GM12864 (cell line): ENCODE measurements at regions not wholly inside any gene's neighbourhood (a gene's known extent, or its start where the extent isn't known, plus 50 kb on each side); places are given as distances from the start of the nearest gene placed in this dataset.

Source experiments
- DNase-seq: peaks from one replicate; pipeline ENCODE4 v3.0.0-alpha.2; 2011; ENCODE audit warnings: low read depth
- H3K4me3 ChIP-seq: 2 replicates; pipeline ENCODE4 v1.5.1; 2011; ENCODE audit warnings: mild to moderate bottlenecking, low read depth, low read length, control low read depth
- CTCF ChIP-seq: IDR thresholded peaks from 2 replicates; pipeline ENCODE4 v1.5.1; 2011; ENCODE audit warnings: low read depth, mild to moderate bottlenecking, moderate library complexity, low read length, control low read depth, inconsistent platforms; ENCODE audit errors: missing control alignments

GRCh38 chr4:155085843-155086530 is 122.4 kb upstream of the NPY2R start:
- H3K4me3 ChIP-seq, result no peak overlapping the region
- no peak for TF ChIP-seq CTCF
- no peak for DNase-seq

- no peak for TF ChIP-seq CTCF
- DNase-seq, result no peak
- H3K4me3 ChIP-seq, result no peak overlapping the region
Observed at GRCh38 chr4:155094201-155094820, 114.1 kb upstream of the NPY2R start.

DNA sequence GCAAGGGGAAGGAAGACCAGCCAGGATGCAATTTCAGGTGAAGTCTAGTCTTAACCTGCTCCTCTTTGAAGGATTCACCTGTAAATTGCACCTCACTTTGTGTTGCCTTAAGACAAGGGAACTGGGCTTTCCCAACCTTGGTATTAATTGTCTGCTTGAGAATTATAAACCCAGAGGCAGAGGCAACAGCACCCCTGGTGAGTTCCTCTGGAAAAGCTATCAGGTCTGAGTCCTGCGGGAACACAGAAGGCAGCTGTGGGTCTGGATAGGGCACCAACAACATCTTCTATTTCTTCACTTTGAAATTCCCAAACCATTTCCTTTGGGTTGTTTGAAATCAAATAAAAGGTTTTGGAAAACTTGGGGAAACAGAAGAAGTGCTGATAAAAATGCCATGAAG is 109.2 kb upstream of the NPY2R start:
- TF ChIP-seq CTCF, result no peak
- DNase-seq, result no peak
- no peak overlapping the region for H3K4me3 ChIP-seq

- TF ChIP-seq CTCF, result no peak
- DNase-seq, result no peak
- no peak overlapping the region for H3K4me3 ChIP-seq
Observed at GRCh38 chr4:155106629-155107028, 101.8 kb upstream of the NPY2R start.

GRCh38 chr4:155107059-155107458 is 101.4 kb upstream of the NPY2R start:
- no peak for TF ChIP-seq CTCF
- DNase-seq, result no peak
- no peak overlapping the region for H3K4me3 ChIP-seq

GRCh38 chr4:155114790-155115189 is 93.6 kb upstream of the NPY2R start:
- no peak for DNase-seq
- TF ChIP-seq CTCF, result no peak
- no peak overlapping the region for H3K4me3 ChIP-seq

DNA sequence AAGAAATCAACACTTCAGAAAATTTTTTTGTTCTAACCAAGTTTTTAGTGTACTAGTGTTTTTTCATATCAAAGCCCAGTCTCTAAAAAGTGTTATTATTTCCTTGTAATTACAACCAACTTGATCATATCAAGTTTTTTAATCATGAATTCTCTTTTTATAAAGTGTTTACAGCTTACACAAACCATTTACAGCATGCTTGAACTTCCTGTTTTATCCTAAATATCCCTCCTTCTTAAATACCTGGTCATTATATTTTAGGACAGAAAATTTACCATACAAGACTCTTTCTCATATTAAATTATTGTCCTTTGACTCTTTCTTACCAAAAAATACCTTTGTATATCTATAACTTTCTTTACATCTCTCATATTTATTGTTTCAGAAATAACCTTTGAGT is 89.4 kb upstream of the NPY2R start:
- no peak overlapping the region for H3K4me3 ChIP-seq
- no peak for DNase-seq
- no peak for TF ChIP-seq CTCF
